ENCODE measurements at regions not wholly inside any gene's neighbourhood (a gene's known extent, or its start where the extent isn't known, plus 50 kb on each side); places are given as distances from the start of the nearest gene placed in this dataset.

- TF ChIP-seq CTCF (conservative IDR thresholded peaks at IDR 0.05; ENCODE audit: low read length) (no peak), EZH2phosphoT487 (IDR thresholded peaks at IDR 0.05; ENCODE audit: borderline replicate concordance, low read depth, low read length) (no peak)
Observed at GRCh38 chr15:46080016-46080415, 445.2 kb downstream of the SQOR start.

Measured in OCI-LY7 (cell line).